Adrenal gland (tissue), 9 donors: ENCODE measurements at regions not wholly inside any gene's neighbourhood (a gene's known extent, or its start where the extent isn't known, plus 50 kb on each side); places are given as distances from the start of the nearest gene placed in this dataset.

Source experiments
- DNase-seq, 7 donors: peaks; one replicate each; pipeline ENCODE4 v3.0.0-alpha.2; 2019 to 2020
- H3K27ac ChIP-seq, 5 donors: fragments of 200-600 bp; sonication (generic) in 4 of 5; 1 replicate in 3 of 5; 2 replicates in 2 of 5; pipeline versions ENCODE4 v1.5.1 to v1.8.0; 2016 to 2020; ENCODE audit warnings: mild to moderate bottlenecking in 1 of 5
- H3K27me3 ChIP-seq: fragments of 200-600 bp; 2 replicates; pipeline ENCODE4 v1.8.0; 2021
- H3K36me3 ChIP-seq, 2 donors: fragments of 200-600 bp; replicated peaks in 1 of 2; 1 replicate in 1 of 2; 2 replicates in 1 of 2; pipeline versions ENCODE4 v1.5.1 to v1.8.0; 2018 to 2022
- H3K4me1 ChIP-seq, 2 donors: fragments of 200-600 bp; replicated peaks in 1 of 2; 1 replicate in 1 of 2; 2 replicates in 1 of 2; pipeline versions ENCODE4 v1.5.1 to v1.8.0; 2018 to 2021
- H3K4me3 ChIP-seq, 4 donors: fragments of 200-600 bp; sonication (generic) in 3 of 4; one replicate each; pipeline ENCODE4 v1.5.1; 2016 to 2018
- H3K9me3 ChIP-seq, 3 donors: fragments of 200-600 bp; sonication (generic) in 1 of 3; replicated peaks in 1 of 3; 1 replicate in 2 of 3; 2 replicates in 1 of 3; pipeline versions ENCODE4 v1.5.1 to v1.8.0; 2016 to 2021
- POLR2A ChIP-seq, 2 donors: fragments of 450-650 bp; IDR thresholded peaks; one replicate each; pipeline ENCODE4 v1.6.1; 2017; ENCODE audit warnings: antibody characterized with exemption in 2 of 2, mild to moderate bottlenecking in 2 of 2, moderate library complexity in 1 of 2
- WGBS, 4 donors: extraction: QIAGEN DNeasy Blood & Tissue Kit in 2 of 4; methylation state at CpG; one replicate each; pipeline versions ENCODE4 v1.1.5 to v1.1.7; 2013 to 2017; 5-methylcytosine and 5-hydroxymethylcytosine counted together
- intact Hi-C, 2 donors: fragments of 100-400 bp; cut with DNase I; formaldehyde crosslinking; loops; one replicate each; pipeline versions ENCODE4 v1.14.1 to v1.15.0; 2022 to 2023
- TF ChIP-seq, protein P1 (sequence below), 6 experiments: fragments of 450-650 bp in 4 of 6; fragments of 200-600 bp in 2 of 6; sonication (generic) in 1 of 6; IDR thresholded peaks; 1 replicate in 5 of 6; 2 replicates in 1 of 6; pipeline versions ENCODE4 v1.5.1 to v1.8.0; 2016 to 2021; ENCODE audit warnings: antibody characterized with exemption in 6 of 6, mild to moderate bottlenecking in 2 of 6, moderate library complexity in 1 of 6
- donor health status: healthy with polysubstance abuse.
- donor health status: Bipolar disorder and iron deficiency.
- donor health status: DM: yes; HTN: yes; CAD: no.
- donor health status: DM: no; HTN: no; CAD: no.
- donor health status: DM: no; HTN: no; CAD: no.

DNA sequence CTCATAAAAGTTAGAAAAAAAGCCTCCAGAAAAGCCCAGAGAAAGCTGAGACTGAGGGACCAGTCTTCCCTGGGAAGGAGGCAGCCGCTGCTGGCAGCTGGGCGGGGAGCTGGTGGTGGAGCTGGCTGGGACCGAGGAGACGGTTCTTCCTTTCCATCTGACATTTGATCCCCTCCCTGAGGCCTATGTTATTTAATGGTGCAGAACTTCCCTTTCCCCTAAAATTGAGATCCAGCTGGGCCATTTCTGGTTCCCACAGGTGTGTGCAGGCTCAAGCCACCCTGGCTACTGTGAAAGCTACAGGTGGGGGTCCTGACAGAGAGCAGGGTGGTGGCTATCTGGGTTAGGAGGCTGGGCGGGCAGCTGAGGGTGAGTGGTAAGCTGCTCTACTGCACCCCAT is 81.5 kb upstream of the FZD7 start:
- H3K27ac ChIP-seq, result no peak overlapping the region
- TF ChIP-seq, protein P1, sequence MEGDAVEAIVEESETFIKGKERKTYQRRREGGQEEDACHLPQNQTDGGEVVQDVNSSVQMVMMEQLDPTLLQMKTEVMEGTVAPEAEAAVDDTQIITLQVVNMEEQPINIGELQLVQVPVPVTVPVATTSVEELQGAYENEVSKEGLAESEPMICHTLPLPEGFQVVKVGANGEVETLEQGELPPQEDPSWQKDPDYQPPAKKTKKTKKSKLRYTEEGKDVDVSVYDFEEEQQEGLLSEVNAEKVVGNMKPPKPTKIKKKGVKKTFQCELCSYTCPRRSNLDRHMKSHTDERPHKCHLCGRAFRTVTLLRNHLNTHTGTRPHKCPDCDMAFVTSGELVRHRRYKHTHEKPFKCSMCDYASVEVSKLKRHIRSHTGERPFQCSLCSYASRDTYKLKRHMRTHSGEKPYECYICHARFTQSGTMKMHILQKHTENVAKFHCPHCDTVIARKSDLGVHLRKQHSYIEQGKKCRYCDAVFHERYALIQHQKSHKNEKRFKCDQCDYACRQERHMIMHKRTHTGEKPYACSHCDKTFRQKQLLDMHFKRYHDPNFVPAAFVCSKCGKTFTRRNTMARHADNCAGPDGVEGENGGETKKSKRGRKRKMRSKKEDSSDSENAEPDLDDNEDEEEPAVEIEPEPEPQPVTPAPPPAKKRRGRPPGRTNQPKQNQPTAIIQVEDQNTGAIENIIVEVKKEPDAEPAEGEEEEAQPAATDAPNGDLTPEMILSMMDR (IDR thresholded peaks at IDR 0.05), result no peak
- no peak for TF ChIP-seq POLR2A (IDR thresholded peaks at IDR 0.05)
- 79 to 93% (median 87%) methylated on average over 5 of the region's 5 CpGs for WGBS, 4 donors
- intact Hi-C loops, result no loop called here
- no peaks in the 10 kb centered on the region for H3K4me1 ChIP-seq
- H3K4me3 ChIP-seq, result no peak overlapping the region
- no peaks in the 10 kb centered on the region for H3K9me3 ChIP-seq
- H3K36me3 ChIP-seq, result no peaks in the 10 kb centered on the region
- DNase-seq, result no peak
- H3K27me3 ChIP-seq, result no peaks in the 10 kb centered on the region

DNA sequence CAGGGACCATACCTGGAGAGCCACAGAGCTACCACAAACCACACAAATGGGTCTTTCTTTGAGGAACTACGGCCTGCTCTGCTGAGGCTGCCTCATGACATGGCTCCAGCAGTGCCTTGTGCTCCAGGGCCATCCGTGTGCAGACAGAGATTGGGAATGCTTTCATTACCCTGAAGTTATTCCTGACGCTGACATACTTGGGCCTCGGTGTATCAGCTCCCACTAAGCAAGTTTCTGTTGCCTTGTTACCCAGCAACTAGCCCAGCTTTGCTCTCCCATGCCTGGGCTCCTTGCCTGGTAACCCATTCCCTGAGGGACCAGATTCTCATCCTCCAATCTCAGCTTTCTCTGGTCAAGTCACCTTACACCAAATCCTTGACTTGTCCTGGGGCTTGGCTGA is 80.3 kb upstream of the FZD7 start:
- intact Hi-C loops, result no loop called here
- no peak for TF ChIP-seq POLR2A (IDR thresholded peaks at IDR 0.05)
- no peak for DNase-seq
- no peak overlapping the region for H3K4me3 ChIP-seq
- no peaks in the 10 kb centered on the region for H3K9me3 ChIP-seq
- H3K36me3 ChIP-seq, result no peaks in the 10 kb centered on the region
- H3K27ac ChIP-seq, result no peak overlapping the region
- no peaks in the 10 kb centered on the region for H3K4me1 ChIP-seq
- 61 to 90% (median 86%) methylated on average over 3 to 4 of the region's 4 CpGs for WGBS, 4 donors
- no peaks in the 10 kb centered on the region for H3K27me3 ChIP-seq

DNA sequence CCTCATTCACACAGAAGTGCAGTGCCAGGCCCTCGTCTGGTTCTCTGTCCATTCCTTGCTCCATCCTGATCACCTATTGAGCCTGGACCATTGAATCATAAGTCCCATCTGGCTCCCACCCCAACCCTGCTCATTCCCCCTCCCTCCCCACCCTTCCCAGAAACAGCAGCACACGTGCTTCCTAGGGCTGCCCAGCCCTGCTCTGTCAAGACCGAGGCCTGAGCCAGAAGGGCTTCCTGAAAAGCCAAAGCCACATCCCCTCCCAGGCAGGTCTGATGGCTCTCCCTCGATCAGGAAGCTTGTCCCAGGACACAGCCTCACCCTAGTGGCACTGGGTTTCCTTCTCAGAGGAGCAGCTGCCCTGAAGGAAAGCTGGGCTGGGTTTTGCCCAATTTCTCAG is 79.8 kb upstream of the FZD7 start:
- Histone ChIP-seq H3K27ac (no peak overlapping the region), H3K4me1 (no peaks in the 10 kb centered on the region), H3K9me3 (no peaks in the 10 kb centered on the region), H3K36me3 (no peaks in the 10 kb centered on the region), H3K27me3 (no peaks in the 10 kb centered on the region), H3K4me3 (no peak overlapping the region)
- 55 to 80% (median 60%) methylated on average over 3 to 4 of the region's 4 CpGs for WGBS, 4 donors
- TF ChIP-seq POLR2A (IDR thresholded peaks at IDR 0.05), result no peak
- TF ChIP-seq, protein P1 (IDR thresholded peaks at IDR 0.05), result no peak
- intact Hi-C loops, result no loop called here
- no peak for DNase-seq

DNA sequence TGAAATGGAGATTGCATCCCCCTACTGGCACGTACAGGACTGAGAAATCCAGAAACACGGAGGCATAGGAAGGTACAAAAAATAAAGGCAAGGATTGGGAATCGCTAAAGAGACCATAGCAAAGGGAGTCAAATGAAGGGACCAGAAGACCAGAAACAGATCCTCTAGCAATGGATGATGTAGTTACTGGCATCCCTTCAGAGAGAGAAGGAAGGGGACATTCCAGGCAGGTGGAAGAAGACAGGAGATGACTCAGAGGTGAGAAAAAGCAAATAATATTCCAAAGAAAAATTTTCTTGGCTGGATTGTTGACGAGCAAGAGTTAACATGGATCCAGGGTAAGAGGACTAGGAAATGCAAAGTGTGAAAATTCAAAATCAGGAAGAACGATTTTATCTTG is 78.4 kb upstream of the FZD7 start:
- Histone ChIP-seq H3K9me3 (no peaks in the 10 kb centered on the region), H3K4me1 (no peaks in the 10 kb centered on the region), H3K27me3 (no peaks in the 10 kb centered on the region), H3K27ac (no peak overlapping the region), H3K36me3 (no peaks in the 10 kb centered on the region), H3K4me3 (no peak overlapping the region)
- WGBS, 4 donors, result 80 to 82% (median 80%) methylated on average over 5 of the region's 5 CpGs
- intact Hi-C loops, result no loop called here
- TF ChIP-seq, protein P1 (IDR thresholded peaks at IDR 0.05), result no peak
- TF ChIP-seq POLR2A (IDR thresholded peaks at IDR 0.05), result no peak
- no peak for DNase-seq

DNA sequence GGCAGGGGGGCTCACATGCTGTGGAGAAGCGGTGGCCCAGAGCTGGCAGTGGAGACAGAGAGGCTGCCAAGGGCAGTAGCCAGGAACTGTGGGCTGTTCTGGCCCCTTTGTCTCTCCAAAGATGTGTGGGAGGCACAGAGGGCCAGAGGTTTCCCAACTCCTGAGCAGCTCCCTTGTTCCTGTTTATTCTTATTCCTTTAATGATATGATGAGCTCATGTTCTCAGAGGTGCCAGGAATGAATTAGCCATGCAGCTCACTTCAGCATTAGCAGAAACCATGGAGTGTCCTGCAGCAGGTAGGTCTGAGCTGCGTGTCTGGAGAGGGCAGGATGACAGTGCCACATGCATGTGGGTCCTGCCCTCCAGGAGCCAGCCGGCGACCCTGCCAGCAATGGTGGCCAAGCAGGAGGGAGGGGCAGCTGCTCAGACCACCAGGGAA is 77.9 kb upstream of the FZD7 start:
- WGBS, 4 donors, result 74 to 82% (median 76%) methylated on average over 3 to 4 of the region's 4 CpGs
- no peak overlapping the region for H3K4me3 ChIP-seq
- no peaks in the 10 kb centered on the region for H3K9me3 ChIP-seq
- H3K36me3 ChIP-seq, result no peaks in the 10 kb centered on the region
- peak in 1 of 7 donors; percentile 16 for DNase-seq
- H3K27ac ChIP-seq, result no peak overlapping the region
- H3K27me3 ChIP-seq, result no peaks in the 10 kb centered on the region
- H3K4me1 ChIP-seq, result no peaks in the 10 kb centered on the region
- TF ChIP-seq POLR2A (IDR thresholded peaks at IDR 0.05), result no peak
- TF ChIP-seq, protein P1 (IDR thresholded peaks at IDR 0.05), result no peak
- intact Hi-C loops, result no loop called here
